ENCODE measurements at regions not wholly inside any gene's neighbourhood (a gene's known extent, or its start where the extent isn't known, plus 50 kb on each side); places are given as distances from the start of the nearest gene placed in this dataset.
"Not testable (repeated sequence)": the region's sequence is repeated elsewhere in the genome, so short reads cannot be mapped to it uniquely, and the experiment has no call there.

- intact Hi-C loops (cut with DNase I) = no loop called here
- Histone ChIP-seq H3K4me1 (no peaks in the 10 kb centered on the region), H3K4me3 (no peak overlapping the region), H3K27me3 (no peaks in the 10 kb centered on the region), H3K36me3 (no peaks in the 10 kb centered on the region), H3K27ac (no peak overlapping the region), H3K9me3 (no peaks in the 10 kb centered on the region)
- no peak for DNase-seq (ENCODE audit: extremely low spot score in 2 of 2)
- no peak for TF ChIP-seq POLR2AphosphoS5 (IDR thresholded peaks at IDR 0.05; ENCODE audit: insufficient read depth in 1 of 2, low read depth in 1 of 2)
These were observed 74.7 kb downstream of the BTBD3 start for GRCh38 chr20:11992426-11992825.

- H3K4me3 ChIP-seq = no peak overlapping the region
- no peak overlapping the region for H3K27ac ChIP-seq
- H3K9me3 ChIP-seq = no peaks in the 10 kb centered on the region
- TF ChIP-seq POLR2A (IDR thresholded peaks at IDR 0.05) (no peak), CTCF (IDR thresholded peaks at IDR 0.05) (no peak)
- H3K36me3 ChIP-seq = no peaks in the 10 kb centered on the region
- peak in 1 of 2 donors; percentile 49 for DNase-seq (ENCODE audit: extremely low spot score in 2 of 2)
- no peaks in the 10 kb centered on the region for H3K27me3 ChIP-seq
- intact Hi-C loops (cut with DNase I) = no loop called here
- H3K4me1 ChIP-seq = no peaks in the 10 kb centered on the region
These were observed 76.3 kb downstream of the BTBD3 start for GRCh38 chr20:11993886-11994461.

GRCh38 chr20:11995805-11996567 lies 78.3 kb downstream of the BTBD3 start:
- Histone ChIP-seq H3K27ac (no peak overlapping the region), H3K4me3 (no peak overlapping the region), H3K4me1 (no peaks in the 10 kb centered on the region), H3K36me3 (no peaks in the 10 kb centered on the region), H3K27me3 (no peaks in the 10 kb centered on the region), H3K9me3 (no peaks in the 10 kb centered on the region)
- TF ChIP-seq CTCF (IDR thresholded peaks at IDR 0.05) (no peak), POLR2A (IDR thresholded peaks at IDR 0.05) (no peak), POLR2AphosphoS5 (IDR thresholded peaks at IDR 0.05; ENCODE audit: insufficient read depth in 1 of 2, low read depth in 1 of 2) (no peak)
- peak in 1 of 2 donors; percentile 18 for DNase-seq (ENCODE audit: extremely low spot score in 2 of 2)
- intact Hi-C loops (cut with DNase I) = no loop called here

GRCh38 chr20:12004776-12005175 lies 87.1 kb downstream of the BTBD3 start:
- peak in 1 of 2 donors; percentile 60 for DNase-seq (ENCODE audit: extremely low spot score in 2 of 2)
- intact Hi-C loops (cut with DNase I); H3K27ac ChIP-seq; H3K4me3 ChIP-seq; H3K9me3 ChIP-seq; H3K36me3 ChIP-seq; H3K4me1 ChIP-seq; H3K27me3 ChIP-seq: not testable (repeated sequence)

- Histone ChIP-seq H3K27me3 (no peaks in the 10 kb centered on the region), H3K36me3 (no peaks in the 10 kb centered on the region), H3K27ac (no peak overlapping the region), H3K4me1 (no peaks in the 10 kb centered on the region), H3K9me3 (no peaks in the 10 kb centered on the region), H3K4me3 (no peak overlapping the region)
- intact Hi-C loops (cut with DNase I) = no loop called here
- peak in 1 of 3 experiments; percentile 46 for TF ChIP-seq CTCF (IDR thresholded peaks at IDR 0.05)
- no peak for TF ChIP-seq POLR2A (IDR thresholded peaks at IDR 0.05)
- peak in 1 of 2 donors; percentile 40 for DNase-seq (ENCODE audit: extremely low spot score in 2 of 2)
These were observed 94.8 kb downstream of the BTBD3 start for GRCh38 chr20:12012241-12013222.

Data from vagina (tissue), 2 donors.